Breast epithelium (tissue), 4 donors: ENCODE measurements at regions not wholly inside any gene's neighbourhood (a gene's known extent, or its start where the extent isn't known, plus 50 kb on each side); places are given as distances from the start of the nearest gene placed in this dataset.

Experiments used
- DNase-seq, 2 donors: peaks; one replicate each; pipeline ENCODE4 v3.0.0-alpha.2; 2019; ENCODE audit warnings: low spot score in 2 of 2
- H3K27ac ChIP-seq, 2 donors: fragments of 200-600 bp; sonication (generic) in 1 of 2; one replicate each; pipeline ENCODE4 v1.5.1; 2016 to 2019; ENCODE audit warnings: mild to moderate bottlenecking in 1 of 2
- H3K27me3 ChIP-seq, 2 donors: fragments of 200-600 bp; sonication (generic) in 1 of 2; one replicate each; pipeline versions ENCODE4 v1.5.1 to v1.6.0; 2017 to 2019; ENCODE audit warnings: control low read depth in 1 of 2, mild to moderate bottlenecking in 1 of 2
- H3K36me3 ChIP-seq: fragments of 200-600 bp; one replicate; pipeline ENCODE4 v1.5.1; 2019
- H3K4me1 ChIP-seq, 2 donors: fragments of 200-600 bp; sonication (generic); one replicate each; pipeline ENCODE4 v1.5.1; 2016 to 2019; ENCODE audit warnings: control low read depth in 1 of 2
- H3K4me3 ChIP-seq, 3 donors: fragments of 200-600 bp; sonication (generic); 1 replicate in 2 of 3; 2 replicates in 1 of 3; pipeline ENCODE4 v1.5.1; 2016 to 2019; ENCODE audit warnings: mild to moderate bottlenecking in 3 of 3, moderate library complexity in 2 of 3
- H3K9me3 ChIP-seq, 2 donors: fragments of 200-600 bp; sonication (generic) in 1 of 2; one replicate each; pipeline ENCODE4 v1.5.1; 2016 to 2019; ENCODE audit warnings: control low read depth in 1 of 2
- CTCF ChIP-seq, 3 donors: fragments of 450-650 bp; IDR thresholded peaks; one replicate each; pipeline ENCODE4 v1.5.1; 2016 to 2017; ENCODE audit warnings: antibody characterized with exemption in 3 of 3, mild to moderate bottlenecking in 3 of 3, moderate library complexity in 3 of 3
- POLR2A ChIP-seq: fragments of 450-650 bp; IDR thresholded peaks from one replicate; pipeline ENCODE4 v1.6.1; 2016; ENCODE audit warnings: antibody characterized with exemption, mild to moderate bottlenecking, moderate library complexity
- POLR2AphosphoS5 ChIP-seq, 3 donors: sonication (generic); formaldehyde crosslinking; IDR thresholded peaks; one replicate each; pipeline ENCODE4 v1.6.1; 2017; ENCODE audit warnings: antibody characterized with exemption in 3 of 3
- intact Hi-C: fragments of 100-400 bp; cut with DNase I; formaldehyde crosslinking; loops from one replicate; pipeline ENCODE4 v1.15.1; 2023; ENCODE audit warnings: low total_unique reads

GRCh38 chr3:187949093-187949820 is 204.0 kb upstream of the BCL6 start:
- Histone ChIP-seq H3K27me3 (no peaks in the 10 kb centered on the region), H3K9me3 (no peaks in the 10 kb centered on the region), H3K27ac (no peak overlapping the region), H3K4me1 (no peaks in the 10 kb centered on the region), H3K36me3 (no peaks in the 10 kb centered on the region), H3K4me3 (no peak overlapping the region)
- TF ChIP-seq POLR2A = no peak
- no peak for TF ChIP-seq POLR2AphosphoS5 (IDR thresholded peaks at IDR 0.05)
- TF ChIP-seq CTCF (IDR thresholded peaks at IDR 0.05) = no peak
- DNase-seq = no peak
- intact Hi-C loops = no loop called here

GRCh38 chr3:187950671-187951070 is 203.3 kb upstream of the LPP start:
- no peaks in the 10 kb centered on the region for H3K9me3 ChIP-seq
- peaks cover 0 to 3% of the 10 kb centered on the region in 2 donors for H3K4me1 ChIP-seq
- DNase-seq = no peak
- no peak overlapping the region for H3K27ac ChIP-seq
- no peaks in the 10 kb centered on the region for H3K36me3 ChIP-seq
- no peak for TF ChIP-seq CTCF (IDR thresholded peaks at IDR 0.05)
- TF ChIP-seq POLR2A = no peak
- TF ChIP-seq POLR2AphosphoS5 (IDR thresholded peaks at IDR 0.05) = no peak
- H3K4me3 ChIP-seq = no peak overlapping the region
- intact Hi-C loops = no loop called here
- no peaks in the 10 kb centered on the region for H3K27me3 ChIP-seq

- TF ChIP-seq CTCF (IDR thresholded peaks at IDR 0.05) (no peak), POLR2A (no peak), POLR2AphosphoS5 (IDR thresholded peaks at IDR 0.05) (no peak)
- Histone ChIP-seq H3K4me1 (peaks cover 0 to 3% of the 10 kb centered on the region in 2 donors), H3K27ac (no peak overlapping the region), H3K27me3 (no peaks in the 10 kb centered on the region), H3K4me3 (no peak overlapping the region), H3K36me3 (no peaks in the 10 kb centered on the region), H3K9me3 (no peaks in the 10 kb centered on the region)
- DNase-seq = no peak
- intact Hi-C loops = no loop called here
These were observed 202.3 kb upstream of the LPP start for GRCh38 chr3:187951452-187952190.

GRCh38 chr3:187952849-187953248 is 201.1 kb upstream of the LPP start:
- TF ChIP-seq POLR2A = no peak
- Histone ChIP-seq H3K4me1 (peaks cover 0 to 3% of the 10 kb centered on the region in 2 donors), H3K9me3 (no peaks in the 10 kb centered on the region), H3K27ac (no peak overlapping the region), H3K4me3 (no peak overlapping the region), H3K36me3 (no peaks in the 10 kb centered on the region), H3K27me3 (no peaks in the 10 kb centered on the region)
- no peak for DNase-seq
- intact Hi-C loops = no loop called here

- H3K27me3 ChIP-seq = no peaks in the 10 kb centered on the region
- peak overlapping the region; percentile 48 to 78 for H3K27ac ChIP-seq
- intact Hi-C loops = no loop called here
- DNase-seq = no peak
- H3K36me3 ChIP-seq = no peaks in the 10 kb centered on the region
- H3K9me3 ChIP-seq = no peaks in the 10 kb centered on the region
- peaks cover 0 to 3% of the 10 kb centered on the region in 2 donors for H3K4me1 ChIP-seq
- H3K4me3 ChIP-seq = no peak overlapping the region
- TF ChIP-seq POLR2AphosphoS5 (IDR thresholded peaks at IDR 0.05) (no peak), CTCF (IDR thresholded peaks at IDR 0.05) (no peak), POLR2A (no peak)
These were observed 199.5 kb upstream of the LPP start for GRCh38 chr3:187954516-187954872.
